Neural cell (in vitro differentiated cells): ENCODE measurements at regions not wholly inside any gene's neighbourhood (a gene's known extent, or its start where the extent isn't known, plus 50 kb on each side); places are given as distances from the start of the nearest gene placed in this dataset.

Experiments used
- H2AFZ ChIP-seq: fragments of 200-600, 300-800 bp; sonication (generic), shearing (Covaris generic); 2 replicates; pipeline ENCODE4 v1.6.0; 2014; ENCODE audit warnings: low read depth, mild to moderate bottlenecking, antibody characterized with exemption, low read length, moderate library complexity
- H3F3A ChIP-seq: fragments of 200-600 bp; shearing (Covaris generic); 2 replicates; pipeline ENCODE4 v1.6.1; 2016; ENCODE audit warnings: mild to moderate bottlenecking, moderate library complexity, mixed read lengths, antibody characterized with exemption, low read length; ENCODE audit not compliant: insufficient read depth, poor library complexity, severe bottlenecking
- H3K27ac ChIP-seq: fragments of 200-600, 300-800 bp; sonication (generic), shearing (Covaris generic); 2 replicates; pipeline ENCODE4 v1.5.1; 2014; ENCODE audit warnings: mild to moderate bottlenecking, low read length, moderate library complexity
- H3K27me3 ChIP-seq: fragments of 300-800, 200-600 bp; sonication (generic), shearing (Covaris generic); 2 replicates; pipeline ENCODE4 v1.6.0; 2014; ENCODE audit warnings: mild to moderate bottlenecking, low read depth, low read length, moderate library complexity; ENCODE audit not compliant: insufficient read depth
- H3K36me3 ChIP-seq: fragments of 300-800, 200-600 bp; sonication (generic), shearing (Covaris generic); 2 replicates; pipeline ENCODE4 v1.5.1; 2014; ENCODE audit warnings: mild to moderate bottlenecking, antibody characterized with exemption, low read length, moderate library complexity; ENCODE audit not compliant: insufficient read depth
- H3K4me2 ChIP-seq: fragments of 300-800, 200-600 bp; sonication (generic), shearing (Covaris generic); 2 replicates; pipeline ENCODE4 v1.6.0; 2014; ENCODE audit warnings: mild to moderate bottlenecking, low read length
- H3K4me3 ChIP-seq: fragments of 300-800, 200-600 bp; sonication (generic), shearing (Covaris generic); 2 replicates; pipeline ENCODE4 v1.5.1; 2014; ENCODE audit warnings: mild to moderate bottlenecking, low read length, moderate library complexity
- H3K79me2 ChIP-seq: fragments of 200-600 bp; shearing (Covaris generic); replicated peaks from 2 replicates; pipeline ENCODE4 v1.6.0; 2014; ENCODE audit warnings: mild to moderate bottlenecking, low read length, moderate library complexity; ENCODE audit not compliant: insufficient read depth
- H3K9ac ChIP-seq: fragments of 300-800, 200-600 bp; sonication (generic), shearing (Covaris generic); 2 replicates; pipeline ENCODE4 v1.6.1; 2016; ENCODE audit warnings: mild to moderate bottlenecking, low read length, mixed read lengths
- H3K9me2 ChIP-seq: fragments of 200-600 bp; shearing (Covaris generic); 2 replicates; pipeline ENCODE4 v1.6.1; 2016; ENCODE audit warnings: mild to moderate bottlenecking, low read length, mixed read lengths; ENCODE audit not compliant: insufficient read depth
- H3K9me3 ChIP-seq: fragments of 200-600, 300-800 bp; sonication (generic), shearing (Covaris generic); 2 replicates; pipeline ENCODE4 v1.6.1; 2016; ENCODE audit warnings: mild to moderate bottlenecking, mixed run types, low read length, moderate library complexity, mixed read lengths
- H4K20me1 ChIP-seq: fragments of 200-600 bp; shearing (Covaris generic); 2 replicates; pipeline ENCODE4 v1.6.1; 2016; ENCODE audit warnings: mild to moderate bottlenecking, mixed run types; ENCODE audit not compliant: insufficient read depth
- EP300 ChIP-seq: fragments of 450-650 bp; conservative IDR thresholded peaks from 2 replicates; pipeline ENCODE4 v1.6.1; 2014; ENCODE audit warnings: antibody characterized with exemption, mild to moderate bottlenecking, moderate library complexity; ENCODE audit not compliant: poor library complexity, severe bottlenecking
- EZH2 ChIP-seq: fragments of 200-600, 300-800 bp; shearing (Covaris generic), sonication (generic); IDR thresholded peaks from 2 replicates; pipeline ENCODE4 v1.6.1; 2014; ENCODE audit warnings: antibody characterized with exemption, low read length, borderline replicate concordance, mild to moderate bottlenecking; ENCODE audit not compliant: insufficient read depth, poor library complexity, severe bottlenecking
- MXI1 ChIP-seq: fragments of 450-650 bp; conservative IDR thresholded peaks from 2 replicates; pipeline ENCODE4 v1.6.1; 2014; ENCODE audit warnings: antibody characterized with exemption, mild to moderate bottlenecking; ENCODE audit not compliant: poor library complexity, severe bottlenecking
- POLR2AphosphoS5 ChIP-seq: IDR thresholded peaks from 2 replicates; pipeline ENCODE4 v1.6.1; 2012
- RAD21 ChIP-seq: fragments of 450-650 bp; conservative IDR thresholded peaks from 2 replicates; pipeline ENCODE4 v1.6.1; 2014; ENCODE audit warnings: antibody characterized with exemption, mild to moderate bottlenecking, moderate library complexity
- SMC3 ChIP-seq: fragments of 450-650 bp; conservative IDR thresholded peaks from 2 replicates; pipeline ENCODE4 v1.6.1; 2014; ENCODE audit warnings: antibody characterized with exemption, mild to moderate bottlenecking, moderate library complexity; ENCODE audit not compliant: poor library complexity
- TAF1 ChIP-seq: IDR thresholded peaks from 2 replicates; pipeline ENCODE4 v1.6.1; 2012; ENCODE audit warnings: low read depth
- TF ChIP-seq, protein P1 (sequence below): IDR thresholded peaks from 2 replicates; pipeline ENCODE4 v1.6.1; 2012; ENCODE audit warnings: borderline replicate concordance
- TF ChIP-seq, protein P2 (sequence below): fragments of 450-650 bp; IDR thresholded peaks from 2 replicates; pipeline ENCODE4 v1.5.1; 2014; ENCODE audit warnings: antibody characterized with exemption, mild to moderate bottlenecking, moderate library complexity; ENCODE audit not compliant: poor library complexity, severe bottlenecking

DNA sequence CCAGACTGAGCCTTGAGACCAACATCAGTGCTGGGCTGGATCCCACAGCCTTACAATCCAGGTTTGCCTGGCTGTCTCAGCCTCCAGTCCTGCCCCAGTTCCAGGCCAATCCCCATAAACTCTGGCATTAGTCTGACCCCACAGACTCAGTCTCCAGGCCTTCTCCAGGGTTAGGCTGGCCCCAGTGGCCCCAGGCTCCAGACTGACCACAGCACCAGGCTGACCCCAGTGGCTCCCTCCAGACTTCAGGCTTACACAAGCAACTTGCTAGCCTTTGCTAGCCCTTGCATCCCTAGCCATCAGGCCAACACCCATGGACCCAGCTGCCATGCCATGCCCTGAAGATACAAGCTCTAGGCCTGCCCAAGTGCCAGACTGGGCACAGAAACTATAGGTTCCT, 1326.0 kb upstream of the C9orf72 start:
- Histone ChIP-seq H4K20me1 (no peaks in the 10 kb centered on the region), H2AFZ (no peak overlapping the region), H3K9me3 (no peaks in the 10 kb centered on the region), H3K9ac (no peak overlapping the region), H3K27me3 (no peaks in the 10 kb centered on the region), H3K4me2 (no peak overlapping the region), H3K79me2 (no peaks in the 10 kb centered on the region), H3K9me2 (no peaks in the 10 kb centered on the region), H3K36me3 (no peaks in the 10 kb centered on the region), H3K27ac (no peak overlapping the region), H3F3A (no peaks in the 10 kb centered on the region), H3K4me3 (no peak overlapping the region)
- TF ChIP-seq RAD21 (no peak), MXI1 (no peak), POLR2AphosphoS5 (no peak), EP300 (no peak)
- TF ChIP-seq, protein P1, sequence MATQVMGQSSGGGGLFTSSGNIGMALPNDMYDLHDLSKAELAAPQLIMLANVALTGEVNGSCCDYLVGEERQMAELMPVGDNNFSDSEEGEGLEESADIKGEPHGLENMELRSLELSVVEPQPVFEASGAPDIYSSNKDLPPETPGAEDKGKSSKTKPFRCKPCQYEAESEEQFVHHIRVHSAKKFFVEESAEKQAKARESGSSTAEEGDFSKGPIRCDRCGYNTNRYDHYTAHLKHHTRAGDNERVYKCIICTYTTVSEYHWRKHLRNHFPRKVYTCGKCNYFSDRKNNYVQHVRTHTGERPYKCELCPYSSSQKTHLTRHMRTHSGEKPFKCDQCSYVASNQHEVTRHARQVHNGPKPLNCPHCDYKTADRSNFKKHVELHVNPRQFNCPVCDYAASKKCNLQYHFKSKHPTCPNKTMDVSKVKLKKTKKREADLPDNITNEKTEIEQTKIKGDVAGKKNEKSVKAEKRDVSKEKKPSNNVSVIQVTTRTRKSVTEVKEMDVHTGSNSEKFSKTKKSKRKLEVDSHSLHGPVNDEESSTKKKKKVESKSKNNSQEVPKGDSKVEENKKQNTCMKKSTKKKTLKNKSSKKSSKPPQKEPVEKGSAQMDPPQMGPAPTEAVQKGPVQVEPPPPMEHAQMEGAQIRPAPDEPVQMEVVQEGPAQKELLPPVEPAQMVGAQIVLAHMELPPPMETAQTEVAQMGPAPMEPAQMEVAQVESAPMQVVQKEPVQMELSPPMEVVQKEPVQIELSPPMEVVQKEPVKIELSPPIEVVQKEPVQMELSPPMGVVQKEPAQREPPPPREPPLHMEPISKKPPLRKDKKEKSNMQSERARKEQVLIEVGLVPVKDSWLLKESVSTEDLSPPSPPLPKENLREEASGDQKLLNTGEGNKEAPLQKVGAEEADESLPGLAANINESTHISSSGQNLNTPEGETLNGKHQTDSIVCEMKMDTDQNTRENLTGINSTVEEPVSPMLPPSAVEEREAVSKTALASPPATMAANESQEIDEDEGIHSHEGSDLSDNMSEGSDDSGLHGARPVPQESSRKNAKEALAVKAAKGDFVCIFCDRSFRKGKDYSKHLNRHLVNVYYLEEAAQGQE = no peak

DNA sequence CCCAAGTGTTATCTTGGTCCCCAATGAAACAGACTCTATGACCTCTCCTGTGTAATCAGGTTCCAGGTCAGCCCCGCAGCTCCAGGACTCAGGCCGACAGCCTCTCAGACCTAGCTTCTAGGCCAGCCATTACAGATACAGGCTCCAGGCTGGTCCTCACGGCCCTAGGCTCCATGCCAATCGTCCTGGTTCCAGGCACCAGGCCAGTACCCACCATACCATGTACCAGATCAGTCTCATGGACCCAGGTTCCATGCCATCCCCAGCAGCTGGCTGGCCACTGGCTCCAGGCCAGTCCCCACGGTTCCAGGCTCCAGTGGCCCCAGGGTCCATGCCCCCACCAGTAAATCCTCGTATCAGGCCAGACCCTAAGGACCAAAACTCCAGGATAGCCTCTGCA, 1326.6 kb upstream of the C9orf72 start:
- no peak overlapping the region for H3K9ac ChIP-seq
- H3K27me3 ChIP-seq = no peaks in the 10 kb centered on the region
- H3K4me2 ChIP-seq = no peak overlapping the region
- no peak overlapping the region for H3K4me3 ChIP-seq
- no peaks in the 10 kb centered on the region for H3F3A ChIP-seq
- H3K36me3 ChIP-seq = no peaks in the 10 kb centered on the region
- H4K20me1 ChIP-seq = no peaks in the 10 kb centered on the region
- no peak overlapping the region for H3K27ac ChIP-seq
- H3K9me2 ChIP-seq = no peaks in the 10 kb centered on the region
- no peak overlapping the region for H2AFZ ChIP-seq
- no peaks in the 10 kb centered on the region for H3K79me2 ChIP-seq
- H3K9me3 ChIP-seq = no peaks in the 10 kb centered on the region
- TF ChIP-seq RAD21 = no peak
- TF ChIP-seq MXI1 = no peak
- no peak for TF ChIP-seq EZH2
- TF ChIP-seq, protein P2, sequence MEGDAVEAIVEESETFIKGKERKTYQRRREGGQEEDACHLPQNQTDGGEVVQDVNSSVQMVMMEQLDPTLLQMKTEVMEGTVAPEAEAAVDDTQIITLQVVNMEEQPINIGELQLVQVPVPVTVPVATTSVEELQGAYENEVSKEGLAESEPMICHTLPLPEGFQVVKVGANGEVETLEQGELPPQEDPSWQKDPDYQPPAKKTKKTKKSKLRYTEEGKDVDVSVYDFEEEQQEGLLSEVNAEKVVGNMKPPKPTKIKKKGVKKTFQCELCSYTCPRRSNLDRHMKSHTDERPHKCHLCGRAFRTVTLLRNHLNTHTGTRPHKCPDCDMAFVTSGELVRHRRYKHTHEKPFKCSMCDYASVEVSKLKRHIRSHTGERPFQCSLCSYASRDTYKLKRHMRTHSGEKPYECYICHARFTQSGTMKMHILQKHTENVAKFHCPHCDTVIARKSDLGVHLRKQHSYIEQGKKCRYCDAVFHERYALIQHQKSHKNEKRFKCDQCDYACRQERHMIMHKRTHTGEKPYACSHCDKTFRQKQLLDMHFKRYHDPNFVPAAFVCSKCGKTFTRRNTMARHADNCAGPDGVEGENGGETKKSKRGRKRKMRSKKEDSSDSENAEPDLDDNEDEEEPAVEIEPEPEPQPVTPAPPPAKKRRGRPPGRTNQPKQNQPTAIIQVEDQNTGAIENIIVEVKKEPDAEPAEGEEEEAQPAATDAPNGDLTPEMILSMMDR = no peak
- TF ChIP-seq, protein P1 = no peak
- TF ChIP-seq EP300 = no peak
- TF ChIP-seq SMC3 = no peak
- TF ChIP-seq TAF1 = no peak
- no peak for TF ChIP-seq POLR2AphosphoS5
